ENCODE measurements at regions not wholly inside any gene's neighbourhood (a gene's known extent, or its start where the extent isn't known, plus 50 kb on each side); places are given as distances from the start of the nearest gene placed in this dataset.

DNA sequence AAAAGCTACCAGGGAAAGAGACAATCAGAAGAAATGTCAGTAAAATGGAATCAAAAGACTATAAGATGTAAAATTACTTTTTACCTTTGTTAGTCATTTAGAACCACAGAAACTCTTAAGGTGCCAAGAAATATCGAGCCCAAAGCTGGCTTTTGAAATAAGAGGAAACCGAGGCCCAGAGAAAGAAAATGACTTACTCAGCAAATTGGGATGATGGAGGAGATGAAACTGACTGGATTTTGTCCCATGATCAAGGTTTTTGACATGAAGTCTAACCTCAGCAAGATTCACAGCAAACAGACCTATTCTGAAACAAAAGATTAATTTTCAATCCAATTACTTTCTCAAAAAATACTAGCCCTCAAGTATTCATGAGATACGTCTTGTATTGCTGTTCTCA lies 696.2 kb upstream of the WWC1 start:
- no peak overlapping the region for H3K4me3 ChIP-seq (ENCODE audit: low read depth, low read length)
- TF ChIP-seq, protein P1, sequence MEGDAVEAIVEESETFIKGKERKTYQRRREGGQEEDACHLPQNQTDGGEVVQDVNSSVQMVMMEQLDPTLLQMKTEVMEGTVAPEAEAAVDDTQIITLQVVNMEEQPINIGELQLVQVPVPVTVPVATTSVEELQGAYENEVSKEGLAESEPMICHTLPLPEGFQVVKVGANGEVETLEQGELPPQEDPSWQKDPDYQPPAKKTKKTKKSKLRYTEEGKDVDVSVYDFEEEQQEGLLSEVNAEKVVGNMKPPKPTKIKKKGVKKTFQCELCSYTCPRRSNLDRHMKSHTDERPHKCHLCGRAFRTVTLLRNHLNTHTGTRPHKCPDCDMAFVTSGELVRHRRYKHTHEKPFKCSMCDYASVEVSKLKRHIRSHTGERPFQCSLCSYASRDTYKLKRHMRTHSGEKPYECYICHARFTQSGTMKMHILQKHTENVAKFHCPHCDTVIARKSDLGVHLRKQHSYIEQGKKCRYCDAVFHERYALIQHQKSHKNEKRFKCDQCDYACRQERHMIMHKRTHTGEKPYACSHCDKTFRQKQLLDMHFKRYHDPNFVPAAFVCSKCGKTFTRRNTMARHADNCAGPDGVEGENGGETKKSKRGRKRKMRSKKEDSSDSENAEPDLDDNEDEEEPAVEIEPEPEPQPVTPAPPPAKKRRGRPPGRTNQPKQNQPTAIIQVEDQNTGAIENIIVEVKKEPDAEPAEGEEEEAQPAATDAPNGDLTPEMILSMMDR (IDR thresholded peaks at IDR 0.05; ENCODE audit: borderline replicate concordance, insufficient read depth, low read depth, low read length) = no peak

DNA sequence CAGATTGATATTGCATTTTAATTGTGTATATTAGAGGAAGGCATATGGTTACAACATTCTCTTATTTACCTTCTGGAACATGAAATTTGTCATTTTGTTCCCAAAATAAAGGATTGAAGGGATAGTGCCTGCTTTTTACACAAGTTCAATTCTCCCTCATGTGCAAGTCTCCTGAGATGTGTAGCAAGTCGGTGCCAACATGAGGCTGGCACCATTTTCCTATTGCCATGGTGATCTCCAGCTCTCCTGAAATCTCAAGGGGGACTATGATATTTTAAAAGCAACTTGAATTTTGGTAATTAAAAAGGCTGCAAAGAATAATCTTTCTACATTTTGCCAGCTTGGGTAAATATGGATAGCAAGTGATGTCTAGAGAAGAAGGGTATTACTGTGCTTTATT lies 693.3 kb upstream of the WWC1 start:
- TF ChIP-seq, protein P1 (IDR thresholded peaks at IDR 0.05; ENCODE audit: borderline replicate concordance, insufficient read depth, low read depth, low read length) = no peak
- H3K4me3 ChIP-seq (ENCODE audit: low read depth, low read length) = no peak overlapping the region

DNA sequence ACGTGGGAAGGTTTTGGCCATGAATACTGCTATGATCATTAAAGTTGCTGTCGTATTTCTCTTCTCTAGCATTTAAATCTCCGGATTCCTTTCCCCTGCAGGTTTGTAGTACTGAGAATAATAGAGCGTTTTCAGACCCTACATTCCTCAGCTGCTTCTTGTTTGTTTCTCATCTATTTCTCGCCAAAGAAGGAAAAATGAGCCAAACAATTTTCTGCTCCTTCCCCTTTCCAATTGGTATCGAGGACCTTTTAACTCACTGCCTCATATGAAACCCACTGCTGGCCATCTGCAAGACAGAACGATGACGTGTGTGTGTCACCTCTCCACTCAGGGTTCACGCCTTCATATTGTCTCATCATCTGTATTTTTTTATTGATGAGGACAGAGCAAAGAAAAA lies 689.4 kb upstream of the WWC1 start:
- TF ChIP-seq, protein P1 (IDR thresholded peaks at IDR 0.05; ENCODE audit: borderline replicate concordance, insufficient read depth, low read depth, low read length) = no peak
- H3K4me3 ChIP-seq (ENCODE audit: low read depth, low read length) = no peak overlapping the region

DNA sequence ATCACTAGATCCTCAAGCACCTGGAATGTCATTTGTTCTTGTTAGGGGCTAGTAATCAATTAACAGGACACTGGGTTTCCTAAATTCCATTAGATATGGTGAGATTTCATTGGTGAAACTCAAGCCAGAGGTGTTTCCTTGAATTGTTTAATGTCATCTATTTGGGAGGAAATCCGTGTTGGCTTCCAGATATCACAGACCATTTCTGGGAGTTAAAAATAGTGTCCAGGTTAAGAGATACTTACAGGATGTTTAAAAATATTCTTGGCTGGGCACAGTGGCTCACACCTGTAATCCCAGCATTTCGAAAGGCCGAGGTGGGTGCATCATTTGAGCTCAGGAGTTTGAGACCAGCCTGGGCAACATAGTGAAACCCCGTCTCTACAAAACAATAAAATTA lies 688.3 kb upstream of the WWC1 start:
- no peak overlapping the region for H3K4me3 ChIP-seq (ENCODE audit: low read depth, low read length)
- TF ChIP-seq, protein P1 (IDR thresholded peaks at IDR 0.05; ENCODE audit: borderline replicate concordance, insufficient read depth, low read depth, low read length) = no peak

DNA sequence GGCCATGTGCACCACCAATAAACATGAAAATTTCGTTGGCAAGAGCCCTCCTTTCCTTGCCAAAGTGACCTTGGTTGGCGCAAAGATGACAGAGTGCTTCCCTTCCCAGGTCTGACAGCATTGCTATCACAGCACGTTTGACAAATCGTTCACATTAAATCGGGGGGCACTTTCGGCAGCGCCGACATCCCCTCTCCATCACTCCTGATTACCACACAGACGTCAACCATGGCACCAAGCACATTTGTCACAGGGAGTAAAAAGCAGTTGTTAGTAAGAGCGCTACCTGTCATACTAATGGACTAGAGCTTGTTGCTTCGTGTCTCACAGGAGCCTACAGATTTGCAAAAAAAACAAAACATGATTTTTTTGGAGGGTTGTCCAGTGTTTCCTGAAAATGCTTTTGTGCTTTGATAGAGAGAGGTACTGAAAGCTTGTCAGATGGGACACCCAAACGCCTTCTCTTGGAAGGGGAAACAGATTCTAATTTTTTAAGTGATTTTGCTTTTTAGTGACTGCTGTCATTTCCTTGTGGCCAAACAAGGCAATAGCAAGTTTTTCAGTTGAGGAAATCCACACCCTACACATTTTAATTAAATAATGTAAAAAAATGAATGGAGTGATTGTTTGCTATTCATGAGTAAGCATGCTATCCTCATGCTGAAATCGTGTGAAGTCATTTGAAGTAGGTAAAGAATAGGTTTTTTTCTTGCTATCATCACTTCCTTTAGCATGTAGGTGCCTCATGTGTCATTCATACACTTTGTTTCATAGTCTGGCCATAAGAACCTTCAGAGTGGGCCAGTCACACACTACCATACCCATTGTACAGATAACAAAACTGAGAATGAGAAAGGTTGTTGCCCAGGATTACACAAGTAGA lies 682.8 kb upstream of the WWC1 start:
- TF ChIP-seq, protein P1 (IDR thresholded peaks at IDR 0.05; ENCODE audit: borderline replicate concordance, insufficient read depth, low read depth, low read length) = no peak
- H3K4me3 ChIP-seq (ENCODE audit: low read depth, low read length) = no peak overlapping the region

DNA sequence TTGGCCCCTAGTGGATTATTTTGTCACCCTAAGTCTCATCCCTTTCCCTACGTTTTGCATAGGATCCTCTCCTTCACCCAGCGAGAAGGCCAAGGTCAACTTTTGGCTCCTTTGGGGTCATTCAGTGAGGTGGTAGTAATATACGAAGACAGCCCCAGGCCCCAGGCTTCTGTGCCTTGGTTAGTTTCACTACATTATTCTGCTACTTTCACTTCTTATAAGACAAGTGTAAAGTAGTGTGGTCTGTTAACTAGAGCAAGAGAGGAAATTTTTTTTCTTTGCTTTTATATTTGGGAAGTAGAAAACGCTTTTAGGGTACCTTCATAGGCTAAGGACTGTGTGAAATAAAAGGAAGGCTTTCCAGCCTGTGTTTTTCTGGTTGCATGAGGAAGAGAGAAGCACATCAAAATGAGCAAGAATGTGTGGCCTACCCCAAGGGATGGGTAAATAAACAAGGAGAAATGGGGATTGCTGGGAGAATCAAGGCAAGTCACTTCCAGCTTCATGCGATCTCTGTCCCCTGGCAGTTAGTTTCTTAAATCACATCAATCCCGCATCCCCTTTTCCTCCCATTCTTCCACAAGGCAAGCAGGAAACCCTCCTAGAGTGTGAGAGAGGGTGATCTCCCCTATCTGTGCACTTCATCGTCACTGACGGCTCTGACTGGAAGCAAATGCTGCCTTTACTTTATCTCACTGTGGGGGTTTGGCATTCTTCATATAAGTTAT lies 677.0 kb upstream of the WWC1 start:
- TF ChIP-seq, protein P1 (IDR thresholded peaks at IDR 0.05; ENCODE audit: borderline replicate concordance, insufficient read depth, low read depth, low read length) = no peak
- H3K4me3 ChIP-seq (ENCODE audit: low read depth, low read length) = no peak overlapping the region

Data from GM12875 (cell line).